ENCODE measurements at regions not wholly inside any gene's neighbourhood (a gene's known extent, or its start where the extent isn't known, plus 50 kb on each side); places are given as distances from the start of the nearest gene placed in this dataset.

DNA sequence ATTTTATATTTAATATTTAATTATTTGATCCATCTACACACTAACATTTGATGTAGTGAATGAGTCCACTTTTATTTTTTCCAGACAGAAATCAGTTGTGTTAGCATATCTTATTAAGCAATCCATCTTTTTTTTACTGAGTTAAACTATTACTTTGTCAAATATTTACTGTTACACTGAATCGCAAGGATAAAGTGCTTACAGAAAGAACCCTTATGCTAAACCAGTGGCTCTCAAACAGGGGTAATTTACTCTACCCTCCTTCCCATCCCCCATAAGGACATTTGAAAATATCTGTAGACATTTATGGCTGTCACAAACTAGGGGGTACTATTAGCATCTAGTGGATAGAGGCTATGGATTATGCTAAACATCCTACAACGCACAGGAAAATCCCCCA, 508.2 kb downstream of the C12orf50 start:
- Histone ChIP-seq H3K4me1 (no peaks in the 10 kb centered on the region), H3K4me3 (no peak overlapping the region), H3K27me3 (replicated peaks in 1 of 7) (no peaks in the 10 kb centered on the region), H3K9me3 (no peaks in the 10 kb centered on the region), H3K27ac (no peak overlapping the region), H3K36me3 (no peaks in the 10 kb centered on the region)
- intact Hi-C loops (cut with DNase I; ENCODE audit: low total_unique reads): no loop called here
- no peak for DNase-seq
- no peak for TF ChIP-seq POLR2A (IDR thresholded peaks at IDR 0.05)
- TF ChIP-seq POLR2AphosphoS5 (IDR thresholded peaks at IDR 0.05): no peak
- TF ChIP-seq, protein P1, sequence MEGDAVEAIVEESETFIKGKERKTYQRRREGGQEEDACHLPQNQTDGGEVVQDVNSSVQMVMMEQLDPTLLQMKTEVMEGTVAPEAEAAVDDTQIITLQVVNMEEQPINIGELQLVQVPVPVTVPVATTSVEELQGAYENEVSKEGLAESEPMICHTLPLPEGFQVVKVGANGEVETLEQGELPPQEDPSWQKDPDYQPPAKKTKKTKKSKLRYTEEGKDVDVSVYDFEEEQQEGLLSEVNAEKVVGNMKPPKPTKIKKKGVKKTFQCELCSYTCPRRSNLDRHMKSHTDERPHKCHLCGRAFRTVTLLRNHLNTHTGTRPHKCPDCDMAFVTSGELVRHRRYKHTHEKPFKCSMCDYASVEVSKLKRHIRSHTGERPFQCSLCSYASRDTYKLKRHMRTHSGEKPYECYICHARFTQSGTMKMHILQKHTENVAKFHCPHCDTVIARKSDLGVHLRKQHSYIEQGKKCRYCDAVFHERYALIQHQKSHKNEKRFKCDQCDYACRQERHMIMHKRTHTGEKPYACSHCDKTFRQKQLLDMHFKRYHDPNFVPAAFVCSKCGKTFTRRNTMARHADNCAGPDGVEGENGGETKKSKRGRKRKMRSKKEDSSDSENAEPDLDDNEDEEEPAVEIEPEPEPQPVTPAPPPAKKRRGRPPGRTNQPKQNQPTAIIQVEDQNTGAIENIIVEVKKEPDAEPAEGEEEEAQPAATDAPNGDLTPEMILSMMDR (IDR thresholded peaks at IDR 0.05 in 8 of 11, conservative IDR thresholded peaks at IDR 0.05 in 3 of 11): no peak
- WGBS, 5 donors: 82 to 94% (median 87%) methylated on average over 2 of the region's 2 CpGs

DNA sequence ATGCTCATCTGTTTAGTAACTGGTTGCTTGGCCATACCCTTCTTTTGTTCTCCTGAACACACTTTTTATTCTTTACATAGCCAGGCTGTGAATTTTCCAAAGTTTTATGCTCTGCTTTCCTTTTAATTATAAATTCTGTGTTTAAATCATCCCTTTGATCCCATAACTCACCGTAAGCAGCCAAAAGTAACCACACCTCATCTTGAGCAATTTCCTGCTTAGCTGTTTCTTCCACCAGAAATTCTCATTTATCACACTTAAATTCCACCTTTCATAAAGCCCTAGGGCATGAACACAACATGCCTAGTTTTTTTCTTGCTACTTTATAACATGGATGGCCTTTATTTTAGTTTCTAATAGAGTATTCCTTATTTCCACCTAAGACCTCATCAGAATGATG, 510.7 kb downstream of the C12orf50 start:
- no peak for DNase-seq
- Histone ChIP-seq H3K36me3 (no peaks in the 10 kb centered on the region), H3K4me1 (no peaks in the 10 kb centered on the region), H3K27me3 (replicated peaks in 1 of 7) (no peaks in the 10 kb centered on the region), H3K27ac (no peak overlapping the region), H3K9me3 (no peaks in the 10 kb centered on the region), H3K4me3 (no peak overlapping the region)
- TF ChIP-seq, protein P1 (IDR thresholded peaks at IDR 0.05 in 8 of 11, conservative IDR thresholded peaks at IDR 0.05 in 3 of 11): no peak
- no peak for TF ChIP-seq POLR2AphosphoS5 (IDR thresholded peaks at IDR 0.05)
- 33 to 44% (median 39%) methylated on average over 1 of the region's 1 CpG for WGBS, 5 donors
- intact Hi-C loops (cut with DNase I; ENCODE audit: low total_unique reads): no loop called here

DNA sequence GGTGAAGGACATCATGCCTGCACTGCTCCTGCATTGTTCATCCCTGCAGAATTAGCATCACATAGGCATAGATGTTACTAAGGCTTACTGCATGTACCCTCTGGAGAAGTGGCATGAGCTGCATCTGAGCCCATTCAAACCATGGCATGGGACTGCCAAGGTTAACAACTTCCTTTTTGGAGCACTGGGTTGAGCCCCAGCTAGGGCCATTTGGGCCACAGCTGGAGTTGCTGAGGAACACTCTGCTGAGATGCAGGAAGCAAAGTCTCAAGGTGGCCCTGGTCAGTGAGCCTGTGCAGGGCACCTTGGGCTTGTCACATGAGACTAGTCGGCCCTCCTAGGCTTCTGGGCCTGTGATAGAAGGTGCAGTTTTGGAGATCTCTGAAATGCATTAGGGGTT, 511.2 kb downstream of the C12orf50 start:
- intact Hi-C loops (cut with DNase I; ENCODE audit: low total_unique reads): no loop called here
- no peak for TF ChIP-seq POLR2A (IDR thresholded peaks at IDR 0.05)
- TF ChIP-seq POLR2AphosphoS5 (IDR thresholded peaks at IDR 0.05): no peak
- TF ChIP-seq, protein P1 (IDR thresholded peaks at IDR 0.05 in 8 of 11, conservative IDR thresholded peaks at IDR 0.05 in 3 of 11): no peak
- Histone ChIP-seq H3K27ac (no peak overlapping the region), H3K4me3 (no peak overlapping the region), H3K9me3 (no peaks in the 10 kb centered on the region), H3K36me3 (no peaks in the 10 kb centered on the region), H3K4me1 (no peaks in the 10 kb centered on the region), H3K27me3 (replicated peaks in 1 of 7) (no peaks in the 10 kb centered on the region)
- 65 to 83% (median 76%) methylated on average over 1 of the region's 1 CpG for WGBS, 5 donors
- DNase-seq: no peak

DNA sequence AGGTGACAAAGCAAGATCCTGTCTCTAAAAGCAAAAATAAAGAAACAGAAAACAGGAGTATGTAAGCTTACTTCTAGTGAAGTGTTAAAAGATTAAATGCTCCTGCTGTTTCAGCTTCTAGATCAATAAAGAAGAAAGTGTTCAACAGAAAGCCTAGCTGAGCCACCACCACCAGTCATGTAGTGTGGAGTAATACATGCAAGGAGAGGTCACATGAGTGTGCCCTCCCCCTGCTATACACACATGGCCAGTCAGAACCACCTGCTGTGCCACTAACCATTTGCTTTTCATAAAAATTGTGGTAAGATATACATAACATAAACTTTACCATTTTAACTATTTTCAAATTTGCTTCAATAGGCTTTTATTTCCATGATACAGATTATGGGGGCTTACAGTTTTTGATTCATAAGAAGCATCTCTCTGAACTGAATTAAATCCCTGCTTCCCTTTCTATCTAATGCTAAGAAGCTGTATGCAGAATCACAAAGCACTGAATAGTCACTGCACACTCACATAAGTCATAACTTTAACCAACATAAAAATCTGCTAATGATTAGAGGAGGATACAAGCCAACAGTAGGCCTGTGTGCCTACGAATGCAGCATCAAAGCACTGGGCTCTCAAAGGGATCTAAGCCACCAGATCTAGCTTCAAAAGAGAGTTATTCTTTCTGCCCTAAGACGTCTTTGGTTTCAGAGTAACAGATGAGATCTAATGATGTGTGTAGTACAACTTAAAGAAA, 515.5 kb downstream of the C12orf50 start:
- H3K4me3 ChIP-seq: no peak overlapping the region
- TF ChIP-seq POLR2AphosphoS5 (IDR thresholded peaks at IDR 0.05) (no peak), POLR2A (IDR thresholded peaks at IDR 0.05) (no peak)
- TF ChIP-seq, protein P1 (IDR thresholded peaks at IDR 0.05 in 8 of 11, conservative IDR thresholded peaks at IDR 0.05 in 3 of 11): no peak
- 67 to 81% (median 70%) methylated on average over 2 of the region's 2 CpGs for WGBS, 5 donors
- H3K4me1 ChIP-seq: no peaks in the 10 kb centered on the region
- no peaks in the 10 kb centered on the region for H3K27me3 ChIP-seq (replicated peaks in 1 of 7)
- no peak overlapping the region for H3K27ac ChIP-seq
- intact Hi-C loops (cut with DNase I; ENCODE audit: low total_unique reads): no loop called here
- DNase-seq: no peak
- no peaks in the 10 kb centered on the region for H3K9me3 ChIP-seq
- no peaks in the 10 kb centered on the region for H3K36me3 ChIP-seq
